CD4-positive, CD25-positive, alpha-beta regulatory T cell (primary cell): ENCODE measurements at regions not wholly inside any gene's neighbourhood (a gene's known extent, or its start where the extent isn't known, plus 50 kb on each side); places are given as distances from the start of the nearest gene placed in this dataset.

Experiments
- ATAC-seq, 2 donors: fragments of 150-1000 bp; cut with Tn5 transposase; one replicate each; pipeline ENCODE4 v1.10.0; 2021; ENCODE audit warnings: low read depth in 2 of 2, moderate number of reproducible peaks in 2 of 2, moderate library complexity in 1 of 2
- DNase-seq, 3 donors: peaks; one replicate each; pipeline versions ENCODE4 v3.0.0 to v3.0.0-alpha.2; 2012 to 2022; ENCODE audit warnings: mixed read lengths in 1 of 3
- H3K27ac ChIP-seq: one replicate; pipeline ENCODE4 v1.7.0; 2013; ENCODE audit warnings: mild to moderate bottlenecking, low read length; ENCODE audit not compliant: insufficient read depth, poor library complexity, severe bottlenecking
- H3K27me3 ChIP-seq: one replicate; pipeline ENCODE4 v1.7.0; 2013; ENCODE audit warnings: low read length; ENCODE audit not compliant: control insufficient read depth, insufficient read depth
- H3K36me3 ChIP-seq: one replicate; pipeline ENCODE4 v1.7.0; 2013; ENCODE audit warnings: mild to moderate bottlenecking, low read length, moderate library complexity; ENCODE audit not compliant: control insufficient read depth, insufficient read depth
- H3K4me1 ChIP-seq: 2 replicates; pipeline ENCODE4 v1.7.0; 2013; ENCODE audit warnings: mild to moderate bottlenecking, low read length; ENCODE audit not compliant: insufficient read depth, control insufficient read depth, poor library complexity, severe bottlenecking
- H3K4me3 ChIP-seq: one replicate; pipeline ENCODE4 v1.7.0; 2013; ENCODE audit warnings: low read depth, mild to moderate bottlenecking, low read length, moderate library complexity
- H3K9me3 ChIP-seq, 2 experiments: 1 replicate in 1 of 2; 2 replicates in 1 of 2; pipeline ENCODE4 v1.7.0; 2013; ENCODE audit warnings: low read length in 2 of 2, mild to moderate bottlenecking in 1 of 2, moderate library complexity in 1 of 2; ENCODE audit not compliant: control insufficient read depth in 2 of 2
- H3K27ac Mint-ChIP-seq, 3 donors: one replicate each; pipeline ENCODE4 v1.8.0; 2020 to 2022; ENCODE audit warnings: mild to moderate bottlenecking in 3 of 3, mixed read lengths in 3 of 3, moderate library complexity in 2 of 3
- H3K27me3 Mint-ChIP-seq: one replicate; pipeline ENCODE4 v1.8.0; 2022; ENCODE audit warnings: mild to moderate bottlenecking, mixed read lengths
- H3K36me3 Mint-ChIP-seq: one replicate; pipeline ENCODE4 v1.8.0; 2020; ENCODE audit warnings: mixed read lengths
- H3K4me1 Mint-ChIP-seq, 4 donors: one replicate each; pipeline ENCODE4 v1.8.0; 2020 to 2022; ENCODE audit warnings: mixed read lengths in 4 of 4, mild to moderate bottlenecking in 1 of 4
- H3K4me3 Mint-ChIP-seq, 4 donors: one replicate each; pipeline ENCODE4 v1.8.0; 2020 to 2022; ENCODE audit warnings: mild to moderate bottlenecking in 4 of 4, mixed read lengths in 4 of 4, moderate library complexity in 3 of 4
- H3K9me3 Mint-ChIP-seq, 7 donors: one replicate each; pipeline ENCODE4 v1.8.0; 2020 to 2022; ENCODE audit warnings: mixed read lengths in 7 of 7, mild to moderate bottlenecking in 3 of 7, moderate library complexity in 2 of 7

GRCh38 chr1:82299056-82299455 lies 498.3 kb downstream of the ADGRL2 start:
- no peaks in the 10 kb centered on the region for H3K27me3 Mint-ChIP-seq
- ATAC-seq (no peak), DNase-seq (no peak)
- no peaks in the 10 kb centered on the region for H3K9me3 ChIP-seq
- peaks cover 3 to 13% (median 6%) of the 10 kb centered on the region in 7 donors for H3K9me3 Mint-ChIP-seq
- no peaks in the 10 kb centered on the region for H3K4me1 ChIP-seq
- H3K27ac Mint-ChIP-seq: no peak overlapping the region
- H3K36me3 ChIP-seq: no peaks in the 10 kb centered on the region
- H3K27ac ChIP-seq: no peak overlapping the region
- H3K4me3 ChIP-seq: no peak overlapping the region
- no peaks in the 10 kb centered on the region for H3K27me3 ChIP-seq
- no peaks in the 10 kb centered on the region for H3K36me3 Mint-ChIP-seq
- H3K4me3 Mint-ChIP-seq: no peak overlapping the region
- H3K4me1 Mint-ChIP-seq: no peaks in the 10 kb centered on the region

GRCh38 chr1:82297139-82297896 lies 496.6 kb downstream of the ADGRL2 start:
- Histone ChIP-seq H3K27me3 (no peaks in the 10 kb centered on the region), H3K4me3 (no peak overlapping the region), H3K36me3 (no peaks in the 10 kb centered on the region), H3K9me3 (no peaks in the 10 kb centered on the region), H3K4me1 (no peaks in the 10 kb centered on the region), H3K27ac (no peak overlapping the region)
- H3K4me3 Mint-ChIP-seq: no peak overlapping the region
- H3K36me3 Mint-ChIP-seq: no peaks in the 10 kb centered on the region
- no peaks in the 10 kb centered on the region for H3K27me3 Mint-ChIP-seq
- peaks cover 0 to 9% (median 6%) of the 10 kb centered on the region in 7 donors for H3K9me3 Mint-ChIP-seq
- DNase-seq (no peak), ATAC-seq (no peak)
- no peak overlapping the region for H3K27ac Mint-ChIP-seq
- H3K4me1 Mint-ChIP-seq: no peaks in the 10 kb centered on the region

GRCh38 chr1:82287556-82287955 lies 486.8 kb downstream of the ADGRL2 start:
- H3K36me3 ChIP-seq: no peaks in the 10 kb centered on the region
- DNase-seq (no peak), ATAC-seq (no peak)
- no peak overlapping the region for H3K27ac Mint-ChIP-seq
- H3K27me3 Mint-ChIP-seq: no peaks in the 10 kb centered on the region
- H3K9me3 Mint-ChIP-seq: peaks cover 0 to 9% (median 4%) of the 10 kb centered on the region in 7 donors
- no peak overlapping the region for H3K4me3 ChIP-seq
- H3K4me1 ChIP-seq: no peaks in the 10 kb centered on the region
- no peaks in the 10 kb centered on the region for H3K4me1 Mint-ChIP-seq
- no peaks in the 10 kb centered on the region for H3K9me3 ChIP-seq
- H3K27ac ChIP-seq: no peak overlapping the region
- no peaks in the 10 kb centered on the region for H3K36me3 Mint-ChIP-seq
- no peak overlapping the region for H3K4me3 Mint-ChIP-seq
- H3K27me3 ChIP-seq: no peaks in the 10 kb centered on the region

GRCh38 chr1:82284213-82284612 lies 483.5 kb downstream of the ADGRL2 start:
- H3K4me3 ChIP-seq: no peak overlapping the region
- H3K36me3 ChIP-seq: no peaks in the 10 kb centered on the region
- no peak overlapping the region for H3K27ac ChIP-seq
- H3K36me3 Mint-ChIP-seq: no peaks in the 10 kb centered on the region
- peaks cover 1 to 19% (median 6%) of the 10 kb centered on the region in 7 donors for H3K9me3 Mint-ChIP-seq
- ATAC-seq (no peak), DNase-seq (no peak)
- H3K9me3 ChIP-seq: no peaks in the 10 kb centered on the region
- H3K27me3 Mint-ChIP-seq: no peaks in the 10 kb centered on the region
- H3K27me3 ChIP-seq: no peaks in the 10 kb centered on the region
- H3K4me1 Mint-ChIP-seq: no peaks in the 10 kb centered on the region
- no peak overlapping the region for H3K27ac Mint-ChIP-seq
- H3K4me1 ChIP-seq: no peaks in the 10 kb centered on the region
- H3K4me3 Mint-ChIP-seq: no peak overlapping the region

- Histone ChIP-seq H3K27ac (no peak overlapping the region), H3K4me1 (no peaks in the 10 kb centered on the region), H3K27me3 (no peaks in the 10 kb centered on the region), H3K36me3 (no peaks in the 10 kb centered on the region), H3K9me3 (no peaks in the 10 kb centered on the region), H3K4me3 (no peak overlapping the region)
- Mint-ChIP-seq H3K4me3 (no peak overlapping the region), H3K9me3 (peaks cover 1 to 27% (median 9%) of the 10 kb centered on the region in 7 donors), H3K27ac (no peak overlapping the region), H3K27me3 (no peaks in the 10 kb centered on the region), H3K36me3 (no peaks in the 10 kb centered on the region), H3K4me1 (no peaks in the 10 kb centered on the region)
- ATAC-seq: no peak
- DNase-seq: no peak
These were observed 478.5 kb downstream of the ADGRL2 start for GRCh38 chr1:82279241-82279640.

- no peak overlapping the region for H3K4me3 ChIP-seq
- no peaks in the 10 kb centered on the region for H3K27me3 ChIP-seq
- Mint-ChIP-seq H3K36me3 (no peaks in the 10 kb centered on the region), H3K4me1 (no peaks in the 10 kb centered on the region), H3K4me3 (no peak overlapping the region), H3K9me3 (peaks cover 0 to 13% (median 2%) of the 10 kb centered on the region in 7 donors), H3K27ac (peak overlapping the region in 1 of 3 donors; percentile 40), H3K27me3 (no peaks in the 10 kb centered on the region)
- no peaks in the 10 kb centered on the region for H3K4me1 ChIP-seq
- no peak overlapping the region for H3K27ac ChIP-seq
- ATAC-seq (no peak), DNase-seq (no peak)
- no peaks in the 10 kb centered on the region for H3K36me3 ChIP-seq
- H3K9me3 ChIP-seq: no peaks in the 10 kb centered on the region
These were observed 473.1 kb downstream of the ADGRL2 start for GRCh38 chr1:82273816-82274215.

GRCh38 chr1:82269431-82269830 lies 468.7 kb downstream of the ADGRL2 start:
- Histone ChIP-seq H3K36me3 (no peaks in the 10 kb centered on the region), H3K27me3 (no peaks in the 10 kb centered on the region)

GRCh38 chr1:82268826-82269225 lies 468.1 kb downstream of the ADGRL2 start:
- H3K36me3 ChIP-seq: no peaks in the 10 kb centered on the region
- ATAC-seq: no peak
- no peaks in the 10 kb centered on the region for H3K27me3 Mint-ChIP-seq

More at GRCh38 chr1:82269431-82269830, 468.7 kb downstream of the ADGRL2 start:
- no peaks in the 10 kb centered on the region for H3K4me1 ChIP-seq
- H3K27me3 Mint-ChIP-seq: no peaks in the 10 kb centered on the region
- no peak overlapping the region for H3K27ac Mint-ChIP-seq
- H3K4me1 Mint-ChIP-seq: no peaks in the 10 kb centered on the region
- H3K9me3 Mint-ChIP-seq: peaks cover 1 to 18% (median 2%) of the 10 kb centered on the region in 7 donors
- ATAC-seq (no peak), DNase-seq (no peak)
- no peak overlapping the region for H3K4me3 ChIP-seq
- no peaks in the 10 kb centered on the region for H3K36me3 Mint-ChIP-seq
- H3K4me3 Mint-ChIP-seq: no peak overlapping the region
- H3K9me3 ChIP-seq: peaks cover 0 to 2% of the 10 kb centered on the region in 2 experiments
- no peak overlapping the region for H3K27ac ChIP-seq

More at GRCh38 chr1:82268826-82269225, 468.1 kb downstream of the ADGRL2 start:
- no peaks in the 10 kb centered on the region for H3K4me1 ChIP-seq
- Mint-ChIP-seq H3K9me3 (peaks cover 1 to 18% (median 3%) of the 10 kb centered on the region in 7 donors), H3K4me1 (no peaks in the 10 kb centered on the region), H3K4me3 (no peak overlapping the region), H3K27ac (no peak overlapping the region), H3K36me3 (no peaks in the 10 kb centered on the region)
- H3K27ac ChIP-seq: no peak overlapping the region
- no peak for DNase-seq
- H3K9me3 ChIP-seq: peaks cover 0 to 2% of the 10 kb centered on the region in 2 experiments
- no peaks in the 10 kb centered on the region for H3K27me3 ChIP-seq
- no peak overlapping the region for H3K4me3 ChIP-seq
